ENCODE measurements at regions not wholly inside any gene's neighbourhood (a gene's known extent, or its start where the extent isn't known, plus 50 kb on each side); places are given as distances from the start of the nearest gene placed in this dataset.
A peak's percentile ranks its signal among the peaks of the same experiment; 100 is the strongest.

DNA sequence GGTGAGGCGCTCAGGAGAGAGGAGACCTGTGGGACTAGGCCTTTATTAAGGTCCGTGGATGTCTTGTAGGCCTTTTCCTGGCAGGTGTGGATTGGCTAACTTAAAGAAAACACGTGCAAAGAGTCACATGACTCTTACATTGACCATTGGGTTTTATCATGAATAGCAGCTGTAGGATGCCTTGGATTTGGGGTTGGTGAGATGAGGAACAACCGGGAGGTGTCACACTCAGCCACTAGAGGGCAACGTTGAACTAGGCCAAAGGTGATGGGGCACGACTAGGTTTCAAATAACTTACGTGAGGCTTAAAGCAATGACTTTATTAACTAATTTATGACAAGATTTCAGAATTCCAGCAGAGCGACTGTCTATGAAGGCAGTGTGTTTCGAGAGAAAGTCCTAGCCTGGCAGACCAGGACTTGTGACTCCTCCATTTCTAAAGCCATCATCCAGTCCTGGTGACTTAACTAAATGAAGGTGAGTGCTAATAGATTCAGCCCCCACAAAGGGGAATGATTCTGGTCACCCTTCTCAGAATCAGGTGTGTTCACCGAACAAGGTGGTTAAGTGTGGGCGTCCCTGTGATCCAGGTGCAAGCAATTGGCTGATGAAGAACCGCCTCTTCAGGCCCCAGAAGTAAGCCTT, 345.6 kb downstream of the MCTP2 start:
- no peaks in the 10 kb centered on the region for H3K9me2 ChIP-seq (ENCODE audit: low read depth, low read length)
- peak; percentile 89 for TF ChIP-seq CTCF (IDR thresholded peaks at IDR 0.05; ENCODE audit: low read length)
- TF ChIP-seq EZH2 (IDR thresholded peaks at IDR 0.05; ENCODE audit: borderline replicate concordance, low read length), result no peak
- H3K4me2 ChIP-seq (ENCODE audit: low read length), result no peak overlapping the region
- H3K4me3 ChIP-seq (ENCODE audit: low read depth, low read length, poor library complexity, severe bottlenecking), result no peak overlapping the region
- H3K9me3 ChIP-seq (ENCODE audit: low read length), result no peaks in the 10 kb centered on the region
- H4K20me1 ChIP-seq (ENCODE audit: insufficient read depth, low read length), result no peaks in the 10 kb centered on the region
- no peaks in the 10 kb centered on the region for H3K27me3 ChIP-seq (ENCODE audit: insufficient read depth, low read length)
- H3K36me3 ChIP-seq (ENCODE audit: insufficient read depth, low read length), result no peaks in the 10 kb centered on the region
- H2AFZ ChIP-seq (ENCODE audit: low read length), result no peak overlapping the region
- H3K4me1 ChIP-seq (ENCODE audit: insufficient read depth, low read length, severe bottlenecking), result no peaks in the 10 kb centered on the region
- H3K79me2 ChIP-seq (ENCODE audit: insufficient read depth, low read length), result no peaks in the 10 kb centered on the region
- no peaks in the 10 kb centered on the region for H3F3A ChIP-seq (ENCODE audit: insufficient read depth, low read length)
- no peak overlapping the region for H3K27ac ChIP-seq (ENCODE audit: low read depth, low read length, poor library complexity, severe bottlenecking)
- no peak overlapping the region for H3K9ac ChIP-seq (ENCODE audit: low read length)

DNA sequence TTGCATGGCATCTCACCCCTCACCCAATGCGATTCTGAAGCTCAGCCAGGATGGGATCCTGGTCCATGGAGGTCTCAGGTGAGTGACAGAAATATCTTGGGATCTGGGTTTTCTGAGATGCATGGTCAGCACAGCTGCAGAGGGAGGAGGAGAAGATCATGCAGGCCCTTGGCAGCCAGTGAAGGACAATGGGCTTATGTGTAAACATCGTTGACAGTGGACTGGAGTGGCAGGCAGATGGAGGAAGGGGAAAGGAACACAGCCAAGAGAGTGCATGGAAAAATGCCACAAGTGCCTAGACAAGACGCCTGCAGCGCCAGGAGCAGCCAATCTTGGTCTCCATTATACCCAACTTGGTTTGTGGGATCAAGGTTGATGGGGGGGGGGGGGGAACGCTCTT, 347.9 kb downstream of the MCTP2 start:
- no peaks in the 10 kb centered on the region for H4K20me1 ChIP-seq (ENCODE audit: insufficient read depth, low read length)
- H3K36me3 ChIP-seq (ENCODE audit: insufficient read depth, low read length), result no peaks in the 10 kb centered on the region
- H3K4me2 ChIP-seq (ENCODE audit: low read length), result no peak overlapping the region
- H3K9me2 ChIP-seq (ENCODE audit: low read depth, low read length), result no peaks in the 10 kb centered on the region
- no peaks in the 10 kb centered on the region for H3K79me2 ChIP-seq (ENCODE audit: insufficient read depth, low read length)
- H3K4me3 ChIP-seq (ENCODE audit: low read depth, low read length, poor library complexity, severe bottlenecking), result no peak overlapping the region
- H3K9me3 ChIP-seq (ENCODE audit: low read length), result no peaks in the 10 kb centered on the region
- no peak overlapping the region for H3K27ac ChIP-seq (ENCODE audit: low read depth, low read length, poor library complexity, severe bottlenecking)
- no peaks in the 10 kb centered on the region for H3F3A ChIP-seq (ENCODE audit: insufficient read depth, low read length)
- H2AFZ ChIP-seq (ENCODE audit: low read length), result no peak overlapping the region
- H3K9ac ChIP-seq (ENCODE audit: low read length), result no peak overlapping the region
- no peaks in the 10 kb centered on the region for H3K4me1 ChIP-seq (ENCODE audit: insufficient read depth, low read length, severe bottlenecking)
- no peaks in the 10 kb centered on the region for H3K27me3 ChIP-seq (ENCODE audit: insufficient read depth, low read length)
- TF ChIP-seq CTCF (IDR thresholded peaks at IDR 0.05; ENCODE audit: low read length), result no peak
- no peak for TF ChIP-seq EZH2 (IDR thresholded peaks at IDR 0.05; ENCODE audit: borderline replicate concordance, low read length)

- no peak for TF ChIP-seq CTCF (IDR thresholded peaks at IDR 0.05; ENCODE audit: low read length)
- Histone ChIP-seq H3F3A (ENCODE audit: insufficient read depth, low read length) (no peaks in the 10 kb centered on the region), H3K4me2 (ENCODE audit: low read length) (no peak overlapping the region), H4K20me1 (ENCODE audit: insufficient read depth, low read length) (no peaks in the 10 kb centered on the region), H3K79me2 (ENCODE audit: insufficient read depth, low read length) (no peaks in the 10 kb centered on the region), H3K27ac (ENCODE audit: low read depth, low read length, poor library complexity, severe bottlenecking) (no peak overlapping the region), H3K4me3 (ENCODE audit: low read depth, low read length, poor library complexity, severe bottlenecking) (no peak overlapping the region), H3K4me1 (ENCODE audit: insufficient read depth, low read length, severe bottlenecking) (no peaks in the 10 kb centered on the region), H3K27me3 (ENCODE audit: insufficient read depth, low read length) (no peaks in the 10 kb centered on the region), H3K9me3 (ENCODE audit: low read length) (no peaks in the 10 kb centered on the region), H3K9ac (ENCODE audit: low read length) (no peak overlapping the region), H2AFZ (ENCODE audit: low read length) (no peak overlapping the region), H3K9me2 (ENCODE audit: low read depth, low read length) (no peaks in the 10 kb centered on the region), H3K36me3 (ENCODE audit: insufficient read depth, low read length) (no peaks in the 10 kb centered on the region)
These were observed 349.0 kb downstream of the MCTP2 start for GRCh38 chr15:94580211-94580885.
